BE2C (cell line): ENCODE measurements at regions not wholly inside any gene's neighbourhood (a gene's known extent, or its start where the extent isn't known, plus 50 kb on each side); places are given as distances from the start of the nearest gene placed in this dataset.
A peak's percentile ranks its signal among the peaks of the same experiment; 100 is the strongest.

Source experiments
- DNase-seq: peaks from one replicate; pipeline ENCODE4 v3.0.0-alpha.2; 2020
- H3K27me3 ChIP-seq: fragments of 250-450 bp; sonication (Bioruptor Pico); 2 replicates; pipeline ENCODE4 v1.5.1; 2020; ENCODE audit warnings: mild to moderate bottlenecking
- H3K36me3 ChIP-seq: fragments of 250-450 bp; sonication (Bioruptor Pico); 2 replicates; pipeline ENCODE4 v1.5.1; 2020; ENCODE audit warnings: mild to moderate bottlenecking
- H3K4me1 ChIP-seq: fragments of 250-450 bp; sonication (Bioruptor Pico); 2 replicates; pipeline ENCODE4 v1.5.1; 2020
- H3K4me3 ChIP-seq: 2 replicates; pipeline ENCODE4 v1.5.1; 2011; ENCODE audit warnings: low read depth, low read length
- H3K9me3 ChIP-seq: fragments of 250-450 bp; sonication (Bioruptor Pico); 2 replicates; pipeline ENCODE4 v1.5.1; 2020
- TF ChIP-seq, protein P1 (sequence below): IDR thresholded peaks from 2 replicates; pipeline ENCODE4 v1.5.1; 2012; ENCODE audit warnings: mild to moderate bottlenecking, low read depth, low read length

DNA sequence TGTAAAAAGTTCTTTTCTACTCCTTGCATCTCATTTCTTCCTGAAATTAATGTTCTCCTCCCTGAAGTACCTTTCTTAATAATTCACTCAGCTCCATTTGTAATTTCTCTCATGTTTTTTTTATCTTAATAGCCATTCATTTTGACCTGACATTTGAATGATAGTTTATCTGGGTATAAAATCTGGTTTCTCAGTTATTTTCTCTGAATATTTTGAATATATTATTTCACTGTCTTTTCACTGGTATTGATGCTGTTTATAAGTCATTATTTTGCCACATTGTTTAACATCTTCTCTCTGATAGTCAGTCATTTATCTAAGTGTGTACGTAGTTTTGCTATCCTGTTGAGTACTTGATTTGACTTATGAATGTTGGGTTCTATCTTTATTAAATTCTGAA lies 68.8 kb upstream of the ARHGAP18 start:
- TF ChIP-seq, protein P1, sequence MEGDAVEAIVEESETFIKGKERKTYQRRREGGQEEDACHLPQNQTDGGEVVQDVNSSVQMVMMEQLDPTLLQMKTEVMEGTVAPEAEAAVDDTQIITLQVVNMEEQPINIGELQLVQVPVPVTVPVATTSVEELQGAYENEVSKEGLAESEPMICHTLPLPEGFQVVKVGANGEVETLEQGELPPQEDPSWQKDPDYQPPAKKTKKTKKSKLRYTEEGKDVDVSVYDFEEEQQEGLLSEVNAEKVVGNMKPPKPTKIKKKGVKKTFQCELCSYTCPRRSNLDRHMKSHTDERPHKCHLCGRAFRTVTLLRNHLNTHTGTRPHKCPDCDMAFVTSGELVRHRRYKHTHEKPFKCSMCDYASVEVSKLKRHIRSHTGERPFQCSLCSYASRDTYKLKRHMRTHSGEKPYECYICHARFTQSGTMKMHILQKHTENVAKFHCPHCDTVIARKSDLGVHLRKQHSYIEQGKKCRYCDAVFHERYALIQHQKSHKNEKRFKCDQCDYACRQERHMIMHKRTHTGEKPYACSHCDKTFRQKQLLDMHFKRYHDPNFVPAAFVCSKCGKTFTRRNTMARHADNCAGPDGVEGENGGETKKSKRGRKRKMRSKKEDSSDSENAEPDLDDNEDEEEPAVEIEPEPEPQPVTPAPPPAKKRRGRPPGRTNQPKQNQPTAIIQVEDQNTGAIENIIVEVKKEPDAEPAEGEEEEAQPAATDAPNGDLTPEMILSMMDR, result no peak

DNA sequence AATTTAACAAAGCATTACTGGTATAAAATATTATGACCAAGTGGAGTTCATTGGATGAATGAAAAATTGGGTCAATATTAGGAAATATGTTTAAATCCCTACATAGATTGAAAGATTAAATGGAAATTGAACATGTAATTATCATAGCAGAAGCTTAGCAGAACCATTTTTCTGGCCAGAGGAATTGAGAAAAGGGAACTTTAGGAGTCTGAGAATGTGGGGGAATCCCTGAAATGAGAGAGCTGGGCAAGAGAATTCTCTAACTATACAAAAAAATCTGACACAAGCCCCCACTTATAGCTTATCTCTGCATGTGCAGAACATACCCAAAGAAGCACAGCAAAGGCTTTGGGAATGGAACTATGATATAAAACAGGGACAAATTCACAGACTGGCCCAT lies 67.4 kb upstream of the ARHGAP18 start:
- Histone ChIP-seq H3K4me3 (no peak overlapping the region), H3K9me3 (no peaks in the 10 kb centered on the region), H3K4me1 (no peaks in the 10 kb centered on the region; the same call in 1 of the 2 replicates), H3K36me3 (no peaks in the 10 kb centered on the region), H3K27me3 (no peaks in the 10 kb centered on the region)
- DNase-seq, result no peak
- TF ChIP-seq, protein P1, result no peak

More for the DNA sequence above, 68.8 kb upstream of the ARHGAP18 start:
- Histone ChIP-seq H3K9me3 (no peaks in the 10 kb centered on the region), H3K4me1 (no peaks in the 10 kb centered on the region; the same call in 1 of the 2 replicates), H3K27me3 (no peaks in the 10 kb centered on the region), H3K36me3 (no peaks in the 10 kb centered on the region), H3K4me3 (no peak overlapping the region)
- no peak for DNase-seq

DNA sequence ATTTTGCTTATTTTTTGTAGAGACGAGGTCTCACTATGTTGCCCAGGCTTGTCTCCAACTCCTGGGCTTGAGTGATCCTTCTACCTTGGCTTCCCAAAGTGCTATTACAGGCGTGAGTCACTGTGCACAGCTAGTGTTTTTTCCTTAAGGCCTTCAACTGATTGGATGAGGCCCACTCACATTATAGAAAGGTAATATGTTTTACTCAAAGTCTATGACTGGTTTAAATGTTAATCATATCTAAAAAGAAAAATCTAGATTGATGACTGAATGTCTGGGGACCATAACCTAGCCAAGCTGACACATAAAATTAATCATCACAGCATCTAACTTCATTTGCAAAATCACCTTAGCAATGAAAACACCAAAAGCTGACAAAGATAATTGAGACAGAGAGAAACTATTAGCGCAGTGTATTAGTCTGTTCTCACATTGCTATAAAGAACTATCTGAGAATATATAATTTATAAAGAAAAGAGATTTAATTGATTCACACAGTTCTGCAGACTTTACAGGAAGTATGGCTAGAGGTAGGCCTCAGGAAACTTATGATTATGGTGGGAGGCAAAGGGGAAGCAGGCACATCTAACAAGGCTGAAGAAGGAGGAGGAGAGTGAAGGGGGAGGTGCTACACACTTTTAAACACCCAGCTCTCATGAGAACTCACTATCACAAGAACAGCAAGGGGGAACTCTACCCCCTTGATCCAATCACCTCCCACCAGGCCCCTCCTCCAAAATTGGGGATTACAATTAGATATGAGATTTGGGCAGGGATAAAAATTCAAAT lies 66.8 kb upstream of the ARHGAP18 start:
- TF ChIP-seq, protein P1, result no peak
- Histone ChIP-seq H3K4me3 (no peak overlapping the region), H3K9me3 (no peaks in the 10 kb centered on the region), H3K36me3 (no peaks in the 10 kb centered on the region), H3K27me3 (no peaks in the 10 kb centered on the region), H3K4me1 (no peaks in the 10 kb centered on the region; the same call in 1 of the 2 replicates)
- no peak for DNase-seq

DNA sequence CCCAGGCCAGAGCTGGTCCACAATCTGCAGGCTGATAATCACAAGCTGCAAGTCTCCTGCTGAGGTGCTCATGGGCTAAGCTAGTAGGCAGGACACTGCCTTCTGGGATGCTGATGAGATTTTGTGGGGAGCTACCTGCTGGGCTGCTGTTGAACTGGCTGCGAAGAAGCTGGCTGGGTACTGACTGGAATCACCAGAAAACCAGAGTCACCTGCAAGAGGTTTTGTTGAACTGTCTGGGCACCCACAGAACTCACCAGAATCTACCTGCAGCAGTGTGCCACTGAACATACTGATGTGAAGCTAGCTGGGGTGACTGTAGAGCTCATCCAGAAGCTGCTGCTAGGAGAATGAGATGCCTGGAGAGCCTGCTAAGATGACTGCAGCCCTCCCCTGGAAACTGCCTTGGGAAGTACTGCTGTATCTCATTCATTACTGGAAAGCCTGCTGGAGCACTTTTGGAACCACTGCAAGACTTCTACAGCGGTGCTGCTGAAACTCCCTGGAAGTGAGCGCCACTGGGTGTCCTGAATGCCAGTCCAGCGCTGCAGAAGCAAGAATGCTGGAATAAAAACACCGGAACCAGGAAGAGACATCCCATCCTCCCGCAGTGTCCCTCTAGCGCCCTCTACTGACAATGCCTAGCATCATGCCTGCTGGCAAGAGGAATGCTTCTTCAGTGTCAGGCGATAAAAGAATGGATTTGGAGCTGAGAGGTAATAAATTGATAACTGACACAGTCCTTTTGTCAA lies 64.9 kb upstream of the ARHGAP18 start:
- Histone ChIP-seq H3K36me3 (no peaks in the 10 kb centered on the region), H3K4me1 (no peaks in the 10 kb centered on the region; the same call in 1 of the 2 replicates), H3K9me3 (no peaks in the 10 kb centered on the region), H3K4me3 (peak overlapping the region; percentile 44), H3K27me3 (no peaks in the 10 kb centered on the region)
- TF ChIP-seq, protein P1, result peak; percentile 100
- DNase-seq, result peak; percentile 85

DNA sequence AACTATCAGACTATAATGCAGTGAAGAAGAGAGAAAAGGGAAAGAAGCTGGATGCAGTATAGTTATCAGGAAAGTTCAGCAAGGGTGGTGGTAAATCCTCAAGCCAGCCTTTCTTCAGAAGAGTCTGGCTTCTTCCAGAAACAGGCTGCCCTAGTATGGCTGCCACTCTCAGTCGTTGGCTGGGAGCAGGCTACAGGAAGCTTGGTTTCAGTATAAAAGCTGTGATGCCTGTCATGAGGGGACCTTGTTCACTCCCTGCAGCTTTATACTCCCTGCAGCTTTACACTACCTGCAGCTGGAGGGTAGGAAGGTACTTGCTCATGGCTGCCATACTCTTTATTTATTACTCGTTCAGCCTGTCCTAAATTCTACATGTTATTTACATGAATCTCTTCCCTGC lies 63.3 kb upstream of the ARHGAP18 start:
- TF ChIP-seq, protein P1, result no peak
- Histone ChIP-seq H3K27me3 (no peaks in the 10 kb centered on the region), H3K4me1 (no peaks in the 10 kb centered on the region; the same call in 1 of the 2 replicates), H3K36me3 (no peaks in the 10 kb centered on the region), H3K4me3 (no peak overlapping the region), H3K9me3 (no peaks in the 10 kb centered on the region)
- DNase-seq, result no peak

DNA sequence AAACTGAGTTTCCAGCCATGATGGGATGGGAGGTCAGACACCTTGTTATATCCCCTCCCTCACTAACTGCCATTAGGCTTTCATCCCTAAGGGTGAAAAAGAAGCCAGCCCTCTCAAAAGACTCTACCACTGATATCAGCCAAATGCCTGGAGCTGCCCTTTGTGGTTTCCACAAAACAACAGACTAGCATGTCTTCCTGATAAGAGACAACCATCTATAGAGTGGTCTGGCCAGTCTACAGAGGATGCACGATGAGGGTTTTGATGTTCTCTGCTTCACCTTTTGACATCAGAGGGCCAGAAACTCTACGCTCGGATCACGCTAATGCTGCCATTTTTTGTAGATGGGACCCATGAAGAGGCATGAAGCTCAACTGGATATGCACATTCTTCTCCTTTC lies 61.7 kb upstream of the ARHGAP18 start:
- H3K36me3 ChIP-seq, result no peaks in the 10 kb centered on the region
- H3K4me3 ChIP-seq, result no peak overlapping the region
- H3K4me1 ChIP-seq, result no peaks in the 10 kb centered on the region
- H3K27me3 ChIP-seq, result peaks cover 8% of the 10 kb centered on the region
- DNase-seq, result no peak
- no peaks in the 10 kb centered on the region for H3K9me3 ChIP-seq
- TF ChIP-seq, protein P1, result no peak
